ENCODE measurements at regions not wholly inside any gene's neighbourhood (a gene's known extent, or its start where the extent isn't known, plus 50 kb on each side); places are given as distances from the start of the nearest gene placed in this dataset.
"Not testable (repeated sequence)": the region's sequence is repeated elsewhere in the genome, so short reads cannot be mapped to it uniquely, and the experiment has no call there.

DNA sequence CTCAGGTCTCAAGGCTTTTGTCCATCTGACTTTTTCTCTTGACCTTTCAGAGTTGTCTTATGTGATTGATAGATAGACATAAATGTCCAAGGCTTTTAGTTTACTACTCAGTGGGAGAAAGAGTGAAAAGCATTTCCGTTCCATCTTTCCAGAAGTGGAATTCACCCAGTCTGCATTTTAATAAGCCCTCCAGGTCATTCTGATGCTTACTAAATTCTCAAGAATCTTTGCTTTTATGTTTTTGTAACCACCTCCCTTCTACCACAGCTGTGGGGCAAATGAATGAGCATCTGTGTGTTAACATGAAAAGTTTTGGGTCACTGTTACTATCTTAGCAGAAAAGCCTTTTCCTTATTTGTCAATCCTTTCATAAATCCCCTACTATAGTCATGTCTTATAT is 251.4 kb downstream of the LRIG3 start:
- H3K27ac ChIP-seq, result no peak overlapping the region
- TF ChIP-seq ZFX (IDR thresholded peaks at IDR 0.05), result no peak
- TF ChIP-seq, protein P1, sequence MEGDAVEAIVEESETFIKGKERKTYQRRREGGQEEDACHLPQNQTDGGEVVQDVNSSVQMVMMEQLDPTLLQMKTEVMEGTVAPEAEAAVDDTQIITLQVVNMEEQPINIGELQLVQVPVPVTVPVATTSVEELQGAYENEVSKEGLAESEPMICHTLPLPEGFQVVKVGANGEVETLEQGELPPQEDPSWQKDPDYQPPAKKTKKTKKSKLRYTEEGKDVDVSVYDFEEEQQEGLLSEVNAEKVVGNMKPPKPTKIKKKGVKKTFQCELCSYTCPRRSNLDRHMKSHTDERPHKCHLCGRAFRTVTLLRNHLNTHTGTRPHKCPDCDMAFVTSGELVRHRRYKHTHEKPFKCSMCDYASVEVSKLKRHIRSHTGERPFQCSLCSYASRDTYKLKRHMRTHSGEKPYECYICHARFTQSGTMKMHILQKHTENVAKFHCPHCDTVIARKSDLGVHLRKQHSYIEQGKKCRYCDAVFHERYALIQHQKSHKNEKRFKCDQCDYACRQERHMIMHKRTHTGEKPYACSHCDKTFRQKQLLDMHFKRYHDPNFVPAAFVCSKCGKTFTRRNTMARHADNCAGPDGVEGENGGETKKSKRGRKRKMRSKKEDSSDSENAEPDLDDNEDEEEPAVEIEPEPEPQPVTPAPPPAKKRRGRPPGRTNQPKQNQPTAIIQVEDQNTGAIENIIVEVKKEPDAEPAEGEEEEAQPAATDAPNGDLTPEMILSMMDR (conservative IDR thresholded peaks at IDR 0.05), result no peak

DNA sequence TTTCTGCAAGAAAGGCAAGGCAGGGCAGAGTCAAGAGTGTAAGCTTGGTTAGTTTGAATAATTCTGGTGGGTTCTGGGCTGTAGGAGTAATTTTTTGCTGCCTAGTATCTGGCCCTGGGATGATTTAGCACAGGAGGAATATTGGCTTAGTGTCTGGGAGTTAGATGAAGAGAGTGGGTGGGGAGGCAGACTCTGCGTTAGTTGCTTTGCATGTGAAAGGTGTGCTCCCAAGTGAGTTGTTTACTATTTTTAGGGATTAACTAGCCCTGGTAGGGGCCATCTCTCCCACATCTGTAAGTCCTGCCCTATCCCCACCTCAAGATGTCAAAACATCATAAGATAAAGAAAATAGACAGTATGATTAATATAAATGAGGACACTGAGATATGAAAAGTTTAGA is 249.7 kb downstream of the LRIG3 start:
- no peak overlapping the region for H3K27ac ChIP-seq
- TF ChIP-seq, protein P1 (conservative IDR thresholded peaks at IDR 0.05), result no peak
- no peak for TF ChIP-seq ZFX (IDR thresholded peaks at IDR 0.05)

DNA sequence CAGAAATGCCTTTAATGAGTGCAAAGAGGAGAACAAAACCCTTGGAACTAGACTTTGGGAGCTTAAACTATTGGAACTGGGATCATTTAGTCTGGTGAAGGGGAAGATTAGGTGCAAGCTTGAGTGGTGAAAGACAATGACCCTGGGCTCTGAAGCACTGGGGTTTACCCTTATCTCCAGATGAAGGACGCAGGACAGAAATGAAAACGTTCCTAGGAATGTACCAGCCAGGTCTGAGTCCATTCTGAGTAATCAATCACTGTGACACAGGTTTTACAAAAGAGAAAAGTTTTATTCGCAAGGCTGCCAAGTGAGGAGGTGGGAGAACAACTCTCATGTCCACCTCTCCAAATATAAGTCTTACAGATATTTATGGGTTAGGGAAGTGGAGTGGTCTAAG is 249.1 kb downstream of the LRIG3 start:
- TF ChIP-seq, protein P1 (conservative IDR thresholded peaks at IDR 0.05), result no peak
- no peak for TF ChIP-seq ZFX (IDR thresholded peaks at IDR 0.05)
- no peak overlapping the region for H3K27ac ChIP-seq

DNA sequence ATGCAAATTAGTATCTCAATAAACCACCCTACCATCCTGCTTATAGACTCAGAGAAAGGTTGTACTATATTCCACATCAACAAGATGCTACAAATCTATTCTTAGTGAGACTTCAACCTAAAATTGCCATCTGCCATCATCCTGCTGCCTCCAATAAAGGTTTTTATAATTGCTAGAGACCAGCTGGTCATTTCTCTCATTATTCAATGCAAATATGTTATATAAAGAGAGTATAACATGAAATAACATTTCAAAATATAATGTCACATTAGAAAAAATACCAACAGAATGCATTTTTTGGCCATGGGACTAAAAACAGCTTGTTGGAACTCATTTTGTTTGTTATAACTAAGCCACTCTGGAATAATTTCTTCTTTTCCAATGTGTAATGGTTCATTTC is 247.3 kb downstream of the LRIG3 start:
- TF ChIP-seq ZFX (IDR thresholded peaks at IDR 0.05), result no peak
- TF ChIP-seq, protein P1 (conservative IDR thresholded peaks at IDR 0.05), result no peak
- no peak overlapping the region for H3K27ac ChIP-seq

GRCh38 chr12:58677833-58678232 is 242.5 kb downstream of the LRIG3 start:
- not testable (repeated sequence) for H3K27ac ChIP-seq

DNA sequence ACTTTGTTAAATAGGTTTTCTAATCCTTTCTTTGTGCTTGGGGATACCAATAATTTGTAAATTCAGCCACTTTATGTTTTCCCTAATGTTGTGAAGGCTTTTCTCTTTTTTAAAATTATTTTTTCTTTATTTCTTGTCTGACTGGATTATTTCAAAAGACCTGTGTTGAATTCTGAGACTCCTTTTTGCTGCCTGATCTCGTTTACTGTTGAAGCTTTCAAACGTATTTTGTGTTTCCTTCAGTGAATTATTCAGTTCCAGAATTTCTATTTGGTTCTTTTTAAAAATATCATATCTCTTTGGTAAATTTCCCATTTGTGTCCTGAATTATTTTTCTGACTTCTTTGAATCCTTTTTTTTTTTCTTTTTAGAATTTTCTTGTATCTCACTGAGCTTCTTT is 241.6 kb downstream of the LRIG3 start:
- no peak for TF ChIP-seq ZFX (IDR thresholded peaks at IDR 0.05)
- TF ChIP-seq, protein P1 (conservative IDR thresholded peaks at IDR 0.05), result no peak
- H3K27ac ChIP-seq, result no peak overlapping the region

DNA sequence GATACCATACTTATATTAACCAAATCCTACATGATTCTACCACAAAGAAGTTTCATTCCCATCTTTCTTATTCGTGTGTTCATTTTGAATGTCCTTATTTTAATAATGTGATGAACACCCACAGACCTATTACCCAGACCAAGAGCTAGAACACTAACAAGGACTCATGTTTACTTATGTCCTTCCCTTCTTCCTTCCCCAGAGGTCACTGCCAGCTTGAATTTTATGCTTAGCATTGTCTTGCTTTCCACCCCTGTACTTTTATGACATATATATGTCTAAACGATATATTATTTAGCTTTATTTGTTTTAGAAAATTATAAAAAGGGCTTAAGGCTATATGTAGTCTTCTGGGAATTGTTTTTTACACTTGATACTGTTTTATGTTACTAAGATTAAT is 238.6 kb downstream of the LRIG3 start:
- H3K27ac ChIP-seq, result no peak overlapping the region
- no peak for TF ChIP-seq ZFX (IDR thresholded peaks at IDR 0.05)
- TF ChIP-seq, protein P1 (conservative IDR thresholded peaks at IDR 0.05), result peak; percentile 68

GRCh38 chr12:58695263-58695662 is 225.0 kb downstream of the LRIG3 start:
- no peak for TF ChIP-seq ZFX (IDR thresholded peaks at IDR 0.05)
- TF ChIP-seq, protein P1 (conservative IDR thresholded peaks at IDR 0.05), result no peak
- no peak overlapping the region for H3K27ac ChIP-seq

Measured in C4-2B (cell line).